ENCODE measurements at regions not wholly inside any gene's neighbourhood (a gene's known extent, or its start where the extent isn't known, plus 50 kb on each side); places are given as distances from the start of the nearest gene placed in this dataset.

DNA sequence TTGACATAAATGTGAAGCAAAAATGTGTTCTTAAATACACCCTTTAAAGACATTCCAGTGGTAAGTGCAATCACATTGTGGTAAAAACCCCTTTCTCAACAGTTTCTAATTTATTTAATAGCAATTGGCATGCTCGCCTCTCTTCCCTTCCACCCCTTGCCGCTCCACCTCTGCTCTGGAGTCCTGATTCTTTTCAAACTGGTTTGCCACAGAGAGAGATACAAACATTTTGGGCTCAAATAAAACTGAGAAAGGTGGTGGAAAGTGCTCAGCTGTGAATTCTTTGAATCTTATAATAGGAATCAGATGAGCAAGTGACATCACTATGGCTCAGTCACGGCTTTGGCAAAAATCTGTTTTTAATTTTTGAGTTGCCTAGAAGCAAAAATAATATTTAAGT is 993.9 kb downstream of the GALC start:
- Histone ChIP-seq H3K56ac (ENCODE audit: extremely low read depth, insufficient read depth, low read length) (no peak overlapping the region), H3K14ac (replicated peaks; ENCODE audit: low read depth, low read length) (no peak overlapping the region), H3K36me3 (ENCODE audit: control insufficient read depth, insufficient read depth, low read length) (no peaks in the 10 kb centered on the region), H3K79me1 (ENCODE audit: low read depth in 1 of 2, low read length in 2 of 2) (no peaks in the 10 kb centered on the region), H2BK5ac (ENCODE audit: low read depth, low read length, poor library complexity, severe bottlenecking) (no peak overlapping the region), H3K18ac (ENCODE audit: low read depth, low read length) (no peak overlapping the region), H3K9me1 (ENCODE audit: insufficient read depth, low read length) (no peaks in the 10 kb centered on the region), H4K91ac (ENCODE audit: insufficient read depth, low read depth, low read length) (no peak overlapping the region), H3K9me3 (ENCODE audit: control insufficient read depth, insufficient read depth, low read length) (no peaks in the 10 kb centered on the region), H2BK15ac (ENCODE audit: low read depth, low read length) (no peak overlapping the region), H3K27ac (ENCODE audit: insufficient read depth, low read length) (no peak overlapping the region), H2BK20ac (ENCODE audit: low read depth, low read length) (no peak overlapping the region), H3K9ac (ENCODE audit: low read depth, low read length) (no peak overlapping the region), H3K4me3 (ENCODE audit: insufficient read depth, low read depth, low read length) (no peak overlapping the region), H3K23ac (ENCODE audit: low read depth, low read length) (no peak overlapping the region), H2AK9ac (replicated peaks; ENCODE audit: low read depth, low read length, poor library complexity) (no peak overlapping the region), H4K8ac (ENCODE audit: low read depth in 2 of 2, low read length in 2 of 2) (no peak overlapping the region), H3K4me1 (ENCODE audit: control insufficient read depth, insufficient read depth, low read length) (no peaks in the 10 kb centered on the region), H3K4me2 (ENCODE audit: low read depth, low read length) (no peak overlapping the region), H2AK5ac (ENCODE audit: low read depth, low read length) (no peak overlapping the region), H4K20me1 (ENCODE audit: insufficient read depth, low read length) (no peaks in the 10 kb centered on the region), H4K5ac (ENCODE audit: low read depth, low read length) (no peak overlapping the region), H3K4ac (ENCODE audit: low read depth, low read length) (no peak overlapping the region), H2AFZ (replicated peaks; ENCODE audit: low read length, poor library complexity) (no peak overlapping the region), H2BK120ac (ENCODE audit: low read depth, low read length) (no peak overlapping the region), H3K27me3 (ENCODE audit: control insufficient read depth, insufficient read depth, low read length) (no peaks in the 10 kb centered on the region)
- dilution Hi-C loops (cut with HindIII; ENCODE audit: low sequenced_read_pairs, unreplicated experiment): no loop called here
- ChIA-PET CTCF (interaction anchor here (0.6 kb wide), 1 partner anchor 113 kb away, joined by 3 read pairs; no protein-coding TSS in a partner anchor), POLR2A (ENCODE audit: unreplicated experiment) (no interaction called here)
- DNase-seq (peak; percentile 5), ATAC-seq (ENCODE audit: low read depth) (no peak)
- in situ Hi-C loops (cut with MboI; ENCODE audit: low sequenced_read_pairs): no loop called here
- no TSS peak for BruUV-seq (replicated peaks)
- TF ChIP-seq SMC3 (IDR thresholded peaks at IDR 0.05; ENCODE audit: low read depth, low read length) (no peak), CHD1 (IDR thresholded peaks at IDR 0.05; ENCODE audit: low read depth, low read length) (no peak), NFE2L2 (IDR thresholded peaks at IDR 0.05; ENCODE audit: low read depth, low read length) (no peak), RFX5 (IDR thresholded peaks at IDR 0.05; ENCODE audit: low read depth, low read length) (no peak), MAFK (IDR thresholded peaks at IDR 0.05; ENCODE audit: low read depth, low read length) (no peak), RAD21 (IDR thresholded peaks at IDR 0.05; ENCODE audit: low read length) (no peak)
- TF ChIP-seq, protein P1, sequence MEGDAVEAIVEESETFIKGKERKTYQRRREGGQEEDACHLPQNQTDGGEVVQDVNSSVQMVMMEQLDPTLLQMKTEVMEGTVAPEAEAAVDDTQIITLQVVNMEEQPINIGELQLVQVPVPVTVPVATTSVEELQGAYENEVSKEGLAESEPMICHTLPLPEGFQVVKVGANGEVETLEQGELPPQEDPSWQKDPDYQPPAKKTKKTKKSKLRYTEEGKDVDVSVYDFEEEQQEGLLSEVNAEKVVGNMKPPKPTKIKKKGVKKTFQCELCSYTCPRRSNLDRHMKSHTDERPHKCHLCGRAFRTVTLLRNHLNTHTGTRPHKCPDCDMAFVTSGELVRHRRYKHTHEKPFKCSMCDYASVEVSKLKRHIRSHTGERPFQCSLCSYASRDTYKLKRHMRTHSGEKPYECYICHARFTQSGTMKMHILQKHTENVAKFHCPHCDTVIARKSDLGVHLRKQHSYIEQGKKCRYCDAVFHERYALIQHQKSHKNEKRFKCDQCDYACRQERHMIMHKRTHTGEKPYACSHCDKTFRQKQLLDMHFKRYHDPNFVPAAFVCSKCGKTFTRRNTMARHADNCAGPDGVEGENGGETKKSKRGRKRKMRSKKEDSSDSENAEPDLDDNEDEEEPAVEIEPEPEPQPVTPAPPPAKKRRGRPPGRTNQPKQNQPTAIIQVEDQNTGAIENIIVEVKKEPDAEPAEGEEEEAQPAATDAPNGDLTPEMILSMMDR (conservative IDR thresholded peaks at IDR 0.05; ENCODE audit: low read depth, low read length): no peak
- WGBS, 2 experiments (ENCODE audit: extremely low coverage in 2 of 2, insufficient read length in 1 of 2): no CpG with 5 or more reads among the region's 3 CpGs
- intact Hi-C loops (cut with micrococcal nuclease): no loop called here

Data from IMR-90 (cell line).